ENCODE measurements at regions not wholly inside any gene's neighbourhood (a gene's known extent, or its start where the extent isn't known, plus 50 kb on each side); places are given as distances from the start of the nearest gene placed in this dataset.
A peak's percentile ranks its signal among the peaks of the same experiment; 100 is the strongest.

- Histone ChIP-seq H3K4me3 (no peak overlapping the region), H3K36me3 (ENCODE audit: low read depth) (no peaks in the 10 kb centered on the region), H3K9me3 (no peaks in the 10 kb centered on the region), H3K4me1 (ENCODE audit: low read depth) (no peaks in the 10 kb centered on the region)
- no peak for TF ChIP-seq CTCF (IDR thresholded peaks at IDR 0.05)
- intact Hi-C loops (cut with DNase I, micrococcal nuclease), result no loop called here
- DNase-seq (no peak), ATAC-seq (no peak)
These were observed 224.6 kb upstream of the CDH5 start for GRCh38 chr16:66141885-66142284.

- Histone ChIP-seq H3K36me3 (ENCODE audit: low read depth) (no peaks in the 10 kb centered on the region), H3K9me3 (no peaks in the 10 kb centered on the region), H3K4me1 (ENCODE audit: low read depth) (no peaks in the 10 kb centered on the region), H3K4me3 (no peak overlapping the region)
- DNase-seq (no peak), ATAC-seq (no peak)
- TF ChIP-seq CTCF (IDR thresholded peaks at IDR 0.05), result no peak
- intact Hi-C loops (cut with DNase I, micrococcal nuclease), result no loop called here
These were observed 228.6 kb upstream of the CDH5 start for GRCh38 chr16:66137853-66138252.

- H3K9me3 ChIP-seq, result no peaks in the 10 kb centered on the region
- DNase-seq (no peak), ATAC-seq (no peak)
- intact Hi-C loops (cut with DNase I, micrococcal nuclease), result no loop called here
- no peak overlapping the region for H3K4me3 ChIP-seq
- H3K36me3 ChIP-seq (ENCODE audit: low read depth), result no peaks in the 10 kb centered on the region
- H3K4me1 ChIP-seq (ENCODE audit: low read depth), result no peaks in the 10 kb centered on the region
- no peak for TF ChIP-seq CTCF (IDR thresholded peaks at IDR 0.05)
These were observed 229.7 kb upstream of the CDH5 start for GRCh38 chr16:66136841-66137240.

- no peaks in the 10 kb centered on the region for H3K36me3 ChIP-seq (ENCODE audit: low read depth)
- no peak for TF ChIP-seq CTCF (IDR thresholded peaks at IDR 0.05)
- H3K9me3 ChIP-seq, result no peaks in the 10 kb centered on the region
- H3K4me1 ChIP-seq (ENCODE audit: low read depth), result no peaks in the 10 kb centered on the region
- H3K4me3 ChIP-seq, result no peak overlapping the region
- intact Hi-C loops (cut with DNase I, micrococcal nuclease), result no loop called here
- DNase-seq (no peak), ATAC-seq (no peak)
These were observed 230.7 kb upstream of the CDH5 start for GRCh38 chr16:66135838-66136237.

GRCh38 chr16:66135421-66135831 lies 231.1 kb upstream of the CDH5 start:
- DNase-seq (peak in 1 of 3 donors; percentile 14), ATAC-seq (peak; percentile 30)
- no peak for TF ChIP-seq CTCF (IDR thresholded peaks at IDR 0.05)
- Histone ChIP-seq H3K4me1 (ENCODE audit: low read depth) (no peaks in the 10 kb centered on the region), H3K4me3 (no peak overlapping the region), H3K36me3 (ENCODE audit: low read depth) (no peaks in the 10 kb centered on the region), H3K9me3 (no peaks in the 10 kb centered on the region)
- intact Hi-C loops (cut with DNase I, micrococcal nuclease), result no loop called here

- Histone ChIP-seq H3K9me3 (no peaks in the 10 kb centered on the region), H3K4me3 (no peak overlapping the region), H3K36me3 (ENCODE audit: low read depth) (no peaks in the 10 kb centered on the region), H3K4me1 (ENCODE audit: low read depth) (no peaks in the 10 kb centered on the region)
- TF ChIP-seq CTCF (IDR thresholded peaks at IDR 0.05), result no peak
- no peak for ATAC-seq
- DNase-seq, result no peak
- intact Hi-C loops (cut with DNase I, micrococcal nuclease), result no loop called here
These were observed 231.6 kb upstream of the CDH5 start for GRCh38 chr16:66134875-66135274.
